Osteoblast (primary cell): ENCODE measurements at regions not wholly inside any gene's neighbourhood (a gene's known extent, or its start where the extent isn't known, plus 50 kb on each side); places are given as distances from the start of the nearest gene placed in this dataset.

Experiments
- DNase-seq: peaks from one replicate; pipeline ENCODE4 v3.0.0; 2011; ENCODE audit warnings: low spot score, mixed read lengths; ENCODE audit not compliant: insufficient read length; ENCODE audit errors: missing footprints
- H2AFZ ChIP-seq: 2 replicates; pipeline ENCODE4 v1.6.0; 2011; ENCODE audit warnings: mild to moderate bottlenecking, low read length
- H3K27ac ChIP-seq: 2 replicates; pipeline ENCODE4 v1.5.1; 2011; ENCODE audit warnings: mild to moderate bottlenecking, low read depth, low read length, moderate library complexity
- H3K27me3 ChIP-seq: 2 replicates; pipeline ENCODE4 v1.6.0; 2012; ENCODE audit warnings: mild to moderate bottlenecking, control low read depth, inconsistent platforms, low read length, moderate library complexity; ENCODE audit not compliant: insufficient read depth
- H3K36me3 ChIP-seq: 2 replicates; pipeline ENCODE4 v1.5.1; 2011; ENCODE audit warnings: mild to moderate bottlenecking, low read length, control low read depth, moderate library complexity; ENCODE audit not compliant: insufficient read depth
- H3K4me1 ChIP-seq: 2 replicates; pipeline ENCODE4 v1.5.1; 2011; ENCODE audit warnings: mild to moderate bottlenecking, low read length, control low read depth, moderate library complexity; ENCODE audit not compliant: insufficient read depth
- H3K4me2 ChIP-seq: 2 replicates; pipeline ENCODE4 v1.6.0; 2011; ENCODE audit warnings: mild to moderate bottlenecking, low read length; ENCODE audit not compliant: insufficient read depth
- H3K4me3 ChIP-seq: fragments of 200-600 bp; sonication (generic); 3 replicates; pipeline ENCODE4 v1.5.1; 2012; ENCODE audit warnings: mild to moderate bottlenecking, low read length, inconsistent platforms; ENCODE audit not compliant: insufficient read depth
- H3K79me2 ChIP-seq: 2 replicates; pipeline ENCODE4 v1.6.0; 2012; ENCODE audit warnings: mild to moderate bottlenecking, low read length, control low read depth, inconsistent platforms; ENCODE audit not compliant: insufficient read depth
- H3K9me3 ChIP-seq: 2 replicates; pipeline ENCODE4 v1.5.1; 2011; ENCODE audit warnings: low read depth, low read length, control low read depth
- H4K20me1 ChIP-seq: 2 replicates; pipeline ENCODE4 v1.6.0; 2012; ENCODE audit warnings: mild to moderate bottlenecking, low read length, control low read depth; ENCODE audit not compliant: insufficient read depth
- CTCF ChIP-seq: IDR thresholded peaks from 2 replicates; pipeline ENCODE4 v1.5.1; 2011; ENCODE audit warnings: mild to moderate bottlenecking, low read depth, low read length, moderate library complexity; ENCODE audit errors: extremely low read depth

- Histone ChIP-seq H3K27ac (peak overlapping the region; percentile 27), H3K9me3 (no peaks in the 10 kb centered on the region), H2AFZ (no peak overlapping the region), H3K27me3 (no peaks in the 10 kb centered on the region), H4K20me1 (no peaks in the 10 kb centered on the region), H3K36me3 (no peaks in the 10 kb centered on the region), H3K4me3 (no peak overlapping the region), H3K4me1 (peaks cover 36% of the 10 kb centered on the region), H3K4me2 (no peak overlapping the region), H3K79me2 (no peaks in the 10 kb centered on the region)
- no peak for TF ChIP-seq CTCF
- no peak for DNase-seq
These were observed 325.2 kb upstream of the NT5E start for GRCh38 chr6:85124472-85125354.

- no peak overlapping the region for H3K4me2 ChIP-seq
- H3K79me2 ChIP-seq: no peaks in the 10 kb centered on the region
- H4K20me1 ChIP-seq: no peaks in the 10 kb centered on the region
- no peak overlapping the region for H3K27ac ChIP-seq
- no peak overlapping the region for H2AFZ ChIP-seq
- no peak for TF ChIP-seq CTCF
- DNase-seq: no peak
- no peaks in the 10 kb centered on the region for H3K27me3 ChIP-seq
- H3K36me3 ChIP-seq: no peaks in the 10 kb centered on the region
- no peak overlapping the region for H3K4me3 ChIP-seq
- H3K4me1 ChIP-seq: peaks cover 14% of the 10 kb centered on the region
- H3K9me3 ChIP-seq: no peaks in the 10 kb centered on the region
These were observed 328.7 kb upstream of the NT5E start for GRCh38 chr6:85121158-85121557.

DNA sequence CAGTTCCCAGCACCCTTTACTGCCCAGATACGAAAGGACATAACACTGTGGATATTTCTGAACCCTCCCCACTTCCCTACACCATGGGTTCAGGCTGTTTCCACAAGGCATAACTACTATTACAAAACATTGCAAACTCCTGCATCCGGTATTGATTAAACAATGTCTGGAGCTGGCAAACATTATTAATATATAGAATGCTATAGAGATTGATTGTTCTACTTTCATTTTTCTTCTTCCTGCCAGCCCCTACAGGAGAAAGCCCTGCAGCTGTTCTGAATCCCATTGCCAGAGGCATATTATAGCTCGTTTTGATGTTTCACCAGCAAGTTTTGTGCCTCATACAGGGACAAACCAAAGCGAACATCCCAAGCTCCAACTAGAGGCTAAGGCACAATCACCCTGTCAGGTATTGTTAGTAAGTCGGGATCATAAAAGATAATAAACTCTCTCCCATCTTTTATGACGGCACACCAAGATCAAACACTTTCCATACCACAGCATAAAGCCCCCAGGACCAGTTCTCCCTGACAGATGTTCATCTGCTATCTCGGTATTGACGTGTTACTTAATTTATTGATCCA lies 331.1 kb upstream of the NT5E start:
- Histone ChIP-seq H3K9me3 (no peaks in the 10 kb centered on the region), H3K4me3 (no peak overlapping the region), H2AFZ (no peak overlapping the region), H4K20me1 (no peaks in the 10 kb centered on the region), H3K36me3 (no peaks in the 10 kb centered on the region), H3K27me3 (no peaks in the 10 kb centered on the region), H3K4me2 (no peak overlapping the region), H3K27ac (no peak overlapping the region), H3K79me2 (no peaks in the 10 kb centered on the region), H3K4me1 (peaks cover 7% of the 10 kb centered on the region)
- no peak for DNase-seq
- no peak for TF ChIP-seq CTCF

DNA sequence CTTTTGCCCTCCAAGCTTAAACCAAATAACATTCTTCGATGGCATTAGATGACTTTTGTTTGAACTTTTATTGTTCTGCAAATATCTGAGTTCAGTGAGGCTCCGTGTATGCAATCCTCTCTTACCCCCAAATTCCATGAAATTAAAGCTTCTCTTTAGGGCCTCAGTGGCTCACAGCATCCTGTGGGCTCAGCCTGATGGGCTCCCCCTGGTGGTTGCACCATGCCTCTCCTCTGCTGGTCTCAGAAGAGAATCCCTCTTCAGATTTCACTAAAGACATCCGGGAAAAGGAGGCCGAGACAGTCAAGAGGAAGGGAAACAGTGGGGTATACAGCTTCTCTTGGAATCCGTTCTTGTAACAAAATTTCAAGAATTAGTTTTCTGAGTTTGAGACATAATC lies 331.6 kb upstream of the NT5E start:
- TF ChIP-seq CTCF: peak; percentile 32
- no peaks in the 10 kb centered on the region for H4K20me1 ChIP-seq
- no peaks in the 10 kb centered on the region for H3K36me3 ChIP-seq
- no peaks in the 10 kb centered on the region for H3K27me3 ChIP-seq
- DNase-seq: no peak
- H3K4me1 ChIP-seq: peaks cover 11% of the 10 kb centered on the region
- H3K4me2 ChIP-seq: no peak overlapping the region
- H3K27ac ChIP-seq: no peak overlapping the region
- H3K4me3 ChIP-seq: no peak overlapping the region
- H3K79me2 ChIP-seq: no peaks in the 10 kb centered on the region
- H3K9me3 ChIP-seq: no peaks in the 10 kb centered on the region
- no peak overlapping the region for H2AFZ ChIP-seq
